ENCODE measurements at regions not wholly inside any gene's neighbourhood (a gene's known extent, or its start where the extent isn't known, plus 50 kb on each side); places are given as distances from the start of the nearest gene placed in this dataset.

DNA sequence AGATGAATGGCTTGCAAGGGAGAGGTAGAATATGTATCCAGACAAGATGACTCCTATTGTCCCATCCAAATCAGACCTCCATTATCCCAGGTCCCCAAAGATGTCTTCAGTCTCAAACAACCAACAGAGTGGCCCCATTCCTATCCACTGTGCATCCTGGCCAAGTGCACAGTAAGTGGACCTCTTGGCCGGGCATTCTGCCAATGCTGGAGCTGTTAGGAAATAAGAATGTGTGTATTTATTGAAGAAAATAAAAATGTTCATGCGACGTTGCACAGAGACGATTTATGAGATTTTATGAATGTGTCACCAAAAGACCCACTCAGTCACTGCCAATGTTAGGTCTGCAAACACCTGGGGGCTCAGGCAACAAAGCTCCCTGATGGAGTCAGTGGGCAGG is 196.0 kb downstream of the MAFB start:
- DNase-seq (ENCODE audit: low read depth in 2 of 2), result no peak

DNA sequence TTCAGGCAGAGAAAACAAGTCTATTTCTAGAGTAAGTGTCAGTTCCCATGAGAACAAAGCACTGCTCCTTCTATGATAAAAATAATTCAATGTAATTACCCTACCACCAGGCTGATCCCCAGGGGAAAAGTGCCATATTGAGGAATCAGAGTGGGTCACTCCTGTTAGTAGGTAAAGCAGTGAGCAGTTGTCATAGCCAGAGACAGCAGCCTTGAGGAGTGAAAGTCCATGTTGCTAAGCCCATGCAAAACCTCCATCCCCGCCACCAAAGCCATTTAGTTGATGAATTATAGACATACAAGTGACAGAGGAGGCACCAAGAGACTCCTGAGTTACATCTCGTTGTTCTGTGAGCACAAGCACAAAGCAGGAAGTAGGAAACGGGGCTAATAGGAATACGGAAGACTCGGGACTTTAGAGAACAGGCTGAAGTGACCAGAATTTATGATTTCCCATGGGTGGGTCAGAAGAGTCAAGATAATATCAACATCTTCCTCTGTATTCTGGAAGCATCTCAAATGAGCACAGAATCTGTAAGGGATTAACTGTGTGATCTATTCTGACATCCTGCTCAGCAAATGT is 197.9 kb downstream of the MAFB start:
- no peak for DNase-seq (ENCODE audit: low read depth in 2 of 2)

- no peak for DNase-seq (ENCODE audit: low read depth in 2 of 2)
These were observed 199.2 kb downstream of the MAFB start for GRCh38 chr20:40489886-40490285.

DNA sequence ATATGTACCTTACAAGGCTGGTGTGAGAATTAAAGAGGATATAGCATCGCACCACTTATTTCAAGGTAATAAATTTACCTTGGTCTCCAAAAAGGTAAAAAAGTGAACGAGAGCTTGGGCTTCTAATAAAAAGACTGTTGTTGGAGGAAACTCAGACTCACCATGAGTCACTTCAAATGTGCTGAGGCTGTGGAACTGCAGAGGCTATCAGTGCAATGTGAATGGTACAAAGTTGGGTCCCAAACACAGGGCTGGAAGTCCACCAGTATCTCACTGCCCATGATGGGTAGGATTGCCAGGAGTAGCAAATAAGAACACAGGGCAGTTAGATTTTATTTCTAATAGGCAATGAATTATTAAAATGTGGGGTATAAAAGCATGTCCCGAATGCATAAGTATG is 200.6 kb downstream of the MAFB start:
- DNase-seq (ENCODE audit: low read depth in 2 of 2), result no peak

DNA sequence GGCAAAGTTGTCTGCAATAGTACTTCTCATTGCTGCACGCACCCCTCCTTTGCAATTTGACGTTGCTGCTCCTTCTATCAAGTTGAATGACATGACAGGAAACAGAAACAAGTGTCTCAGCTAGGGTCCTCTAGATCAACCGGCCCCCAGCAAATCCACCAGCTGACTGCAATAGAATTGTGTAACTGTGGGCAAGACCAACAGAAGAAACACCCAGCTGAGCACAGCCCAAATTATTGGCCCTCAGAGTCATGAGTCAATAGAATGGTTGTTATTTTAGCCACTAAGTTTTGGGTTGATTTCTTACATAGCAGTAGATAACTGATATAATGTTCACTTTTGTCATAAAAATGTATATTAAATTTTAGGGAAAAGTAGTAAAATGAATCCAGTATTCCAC is 202.7 kb downstream of the MAFB start:
- no peak for DNase-seq (ENCODE audit: low read depth in 2 of 2)

GRCh38 chr20:40481743-40482458 is 207.1 kb downstream of the MAFB start:
- no peak for DNase-seq (ENCODE audit: low read depth in 2 of 2)

GRCh38 chr20:40481337-40481736 is 207.7 kb downstream of the MAFB start:
- DNase-seq (ENCODE audit: low read depth in 2 of 2), result no peak

DNA sequence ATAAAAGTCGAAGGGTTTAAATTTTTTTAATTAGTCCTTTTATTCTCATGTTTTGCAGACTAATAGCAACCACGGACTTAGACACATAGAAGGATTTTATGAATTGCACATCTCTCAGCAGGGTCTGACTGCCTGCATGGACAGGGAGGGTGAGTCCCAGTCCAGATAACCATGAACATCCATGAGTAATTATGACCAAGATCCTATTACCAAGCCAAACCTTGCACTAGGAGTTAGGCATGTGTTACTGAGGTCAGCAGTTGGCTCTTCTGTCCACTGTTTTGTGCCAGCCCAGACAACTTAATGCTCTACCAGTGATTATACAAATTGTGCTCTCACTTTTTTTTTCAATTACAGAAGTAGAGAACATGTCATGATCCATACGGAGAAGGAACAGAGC is 211.2 kb downstream of the MAFB start:
- no peak for DNase-seq (ENCODE audit: low read depth in 2 of 2)

- DNase-seq (ENCODE audit: low read depth in 2 of 2), result no peak
These were observed 212.6 kb downstream of the MAFB start for GRCh38 chr20:40476461-40476860.

DNA sequence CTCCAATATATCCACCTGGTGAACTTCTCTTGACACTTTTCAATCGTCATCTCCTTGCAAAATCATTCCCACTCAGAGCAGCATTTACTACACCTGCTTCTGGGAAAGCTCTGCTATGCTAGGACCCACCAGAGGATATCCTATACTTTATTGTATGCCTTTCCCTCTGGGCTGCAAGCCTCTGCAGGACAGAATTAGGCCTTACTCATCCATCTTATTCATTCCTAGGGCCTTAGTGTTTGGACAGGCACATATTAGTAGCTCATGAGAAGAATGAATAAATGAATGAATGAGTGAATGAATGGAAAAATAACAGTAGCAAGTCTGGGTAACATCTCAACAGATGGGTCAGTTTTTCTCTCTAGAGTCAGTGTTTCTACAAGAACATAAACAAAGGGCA is 216.1 kb downstream of the MAFB start:
- no peak for DNase-seq (ENCODE audit: low read depth in 2 of 2)

DNA sequence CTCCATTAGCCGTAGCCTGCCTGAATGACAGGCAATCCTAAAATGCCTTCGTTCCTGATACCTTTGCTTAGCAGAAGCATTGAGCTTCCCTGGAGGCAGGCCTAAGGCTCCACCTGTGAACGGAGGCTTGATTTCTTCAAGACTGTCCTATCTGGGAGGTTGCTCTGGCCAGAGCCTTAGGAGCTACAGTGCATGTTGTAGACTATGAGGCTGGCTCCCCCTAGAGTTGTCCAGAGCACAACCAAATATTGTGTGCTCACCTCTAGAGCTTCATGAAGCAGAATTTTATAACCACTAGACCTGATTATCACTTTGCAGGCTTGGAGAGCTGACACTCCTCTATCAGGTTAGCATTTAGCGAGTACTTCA is 217.8 kb downstream of the MAFB start:
- no peak for DNase-seq (ENCODE audit: low read depth in 2 of 2)

DNA sequence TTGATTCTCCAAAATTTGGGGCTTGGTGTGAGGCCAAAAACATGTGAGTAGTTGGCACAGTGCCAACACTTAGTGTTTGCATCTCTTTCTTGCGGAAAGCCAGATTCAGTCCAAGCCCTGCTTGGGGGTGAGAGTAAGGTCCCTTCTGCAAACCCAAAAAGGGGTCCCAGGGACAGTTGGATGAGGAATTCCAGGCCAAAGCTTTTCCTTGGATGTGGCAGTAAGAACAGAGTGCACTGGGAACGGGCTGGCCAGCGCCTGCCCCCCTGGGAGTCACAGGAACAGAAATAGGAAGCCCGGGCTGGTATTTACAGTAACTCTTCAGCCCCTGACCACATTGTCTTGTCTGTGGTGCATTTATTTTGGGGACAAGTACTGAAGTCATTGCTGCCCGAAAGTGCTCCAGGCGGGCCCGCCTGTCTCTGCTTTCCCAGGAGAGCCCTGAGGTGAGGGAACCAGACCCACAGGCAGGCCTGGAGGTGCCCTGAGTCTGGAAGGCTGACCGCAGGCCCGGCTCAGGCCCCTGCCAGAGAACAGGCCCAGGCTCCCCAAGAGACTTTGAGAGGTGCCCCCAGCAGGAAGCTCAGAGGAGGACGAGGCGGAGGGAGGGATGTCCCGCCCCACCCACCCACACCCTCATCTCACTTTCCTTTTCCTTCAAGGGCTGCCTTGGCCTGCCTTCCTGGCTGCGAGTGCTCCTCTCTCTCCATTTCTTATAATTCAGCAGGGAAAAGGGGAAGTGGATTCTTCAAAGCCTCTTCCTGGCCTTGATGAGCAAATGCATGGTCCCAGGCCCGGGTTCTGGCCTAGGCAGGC is 218.4 kb downstream of the MAFB start:
- DNase-seq (ENCODE audit: low read depth in 2 of 2), result no peak

GRCh38 chr20:40468759-40469158 is 220.3 kb downstream of the MAFB start:
- DNase-seq (ENCODE audit: low read depth in 2 of 2), result no peak

- DNase-seq (ENCODE audit: low read depth in 2 of 2), result no peak
These were observed 221.2 kb downstream of the MAFB start for GRCh38 chr20:40467703-40468411.

DNA sequence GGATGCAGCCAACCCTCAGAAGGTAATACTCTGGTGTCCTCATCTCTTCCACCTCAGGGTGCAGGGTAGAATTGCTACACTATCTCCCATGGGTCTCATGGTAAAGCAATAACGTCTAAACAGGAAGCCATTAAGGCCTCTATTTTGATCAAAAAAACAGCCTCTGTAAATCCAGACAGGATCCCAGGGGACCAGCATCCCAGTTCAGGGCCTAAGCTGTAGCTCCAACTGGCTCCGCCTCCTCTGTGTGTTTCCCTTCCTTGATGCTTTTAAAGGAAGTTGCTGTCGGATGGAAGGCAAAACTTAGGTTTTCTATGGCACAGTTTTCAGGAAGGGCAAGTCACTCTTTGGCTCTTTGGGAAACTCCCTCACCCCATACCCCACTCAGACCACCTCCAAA is 222.0 kb downstream of the MAFB start:
- DNase-seq (ENCODE audit: low read depth in 2 of 2), result no peak

- DNase-seq (ENCODE audit: low read depth in 2 of 2), result no peak
These were observed 224.3 kb downstream of the MAFB start for GRCh38 chr20:40464731-40465208.

GRCh38 chr20:40463171-40463570 is 225.9 kb downstream of the MAFB start:
- no peak for DNase-seq (ENCODE audit: low read depth in 2 of 2)

DNA sequence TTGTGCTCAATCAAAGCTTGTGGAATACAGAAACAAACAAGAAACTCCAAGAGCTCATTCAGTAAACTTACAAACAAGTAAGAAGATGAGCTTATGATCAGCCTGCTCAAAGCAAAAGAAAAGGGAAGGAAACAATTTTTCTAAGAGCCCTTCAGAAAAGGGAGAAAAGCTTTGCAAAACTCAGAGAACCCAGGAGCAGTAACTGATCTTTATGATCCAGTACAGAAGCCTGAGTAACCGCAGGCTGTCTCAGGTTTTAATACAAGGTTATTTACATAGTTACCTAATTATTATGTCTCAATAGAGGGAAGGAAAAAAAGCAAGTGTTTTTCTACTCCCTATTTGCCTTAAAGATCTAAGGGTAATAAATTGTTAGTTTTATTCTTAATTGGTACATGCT is 226.5 kb downstream of the MAFB start:
- no peak for DNase-seq (ENCODE audit: low read depth in 2 of 2)

- DNase-seq (ENCODE audit: low read depth in 2 of 2), result no peak
These were observed 229.7 kb downstream of the MAFB start for GRCh38 chr20:40459299-40459698.

DNA sequence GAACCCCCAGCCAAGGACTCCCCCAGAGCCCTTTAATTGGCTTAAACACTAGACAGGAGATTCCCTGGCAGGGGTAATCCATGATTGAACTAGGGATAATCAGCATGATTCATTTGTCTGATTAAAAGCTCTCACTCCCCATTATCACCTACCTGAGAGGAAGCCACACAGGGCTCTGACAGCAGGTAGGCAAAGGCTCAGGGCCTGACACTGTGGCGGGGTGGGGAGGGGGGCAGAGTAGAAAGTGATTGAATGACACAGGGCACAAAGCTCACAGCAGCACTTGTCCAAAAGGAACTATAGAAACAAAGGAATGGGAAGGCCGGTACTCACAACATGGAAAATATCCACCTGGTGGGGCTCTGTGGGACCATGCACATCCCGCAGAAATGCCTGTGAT is 231.6 kb downstream of the MAFB start:
- DNase-seq (ENCODE audit: low read depth in 2 of 2), result no peak

DNA sequence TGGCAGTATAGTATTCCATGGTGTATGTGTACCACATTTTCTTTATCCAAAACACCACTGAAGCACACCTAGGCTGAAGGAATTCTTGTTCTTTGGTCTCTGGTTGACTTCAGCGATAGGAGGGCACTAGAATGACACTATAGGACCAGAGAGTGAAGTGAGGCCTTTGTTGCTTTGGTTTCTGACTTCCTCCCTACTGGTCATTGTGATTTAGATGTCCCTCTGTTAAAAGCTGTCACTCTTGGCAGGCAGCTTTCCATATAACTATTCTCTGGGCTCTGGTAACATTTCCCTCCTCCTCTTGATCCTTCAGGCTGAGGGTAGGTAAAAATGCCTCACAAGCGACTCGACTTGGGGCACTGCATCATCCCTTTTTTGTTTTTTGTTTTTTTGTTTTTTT is 236.3 kb downstream of the MAFB start:
- no peak for DNase-seq (ENCODE audit: low read depth in 2 of 2)

- DNase-seq (ENCODE audit: low read depth in 2 of 2), result no peak
These were observed 237.5 kb downstream of the MAFB start for GRCh38 chr20:40451552-40451951.
